OCI-LY7 (cell line): ENCODE measurements at regions not wholly inside any gene's neighbourhood (a gene's known extent, or its start where the extent isn't known, plus 50 kb on each side); places are given as distances from the start of the nearest gene placed in this dataset.

Experiments
- BruUV-seq: library from RNA; stranded (reverse); fragments of 400-500 nt; replicated peaks from 2 replicates; lab custom pipeline; 2021; lab: Mats Ljungman, UMichigan
- CTCF ChIA-PET: fragments of 300-600 bp; sonication (Branson Sonifier 250); formaldehyde crosslinking; loops from one replicate; lab custom pipeline; 2022; ENCODE audit warnings: antibody characterized with exemption; ENCODE audit not compliant: unreplicated experiment; lab: Charles Lee
- POLR2A ChIA-PET: fragments of 300-600 bp; sonication (Branson Sonifier 250); formaldehyde crosslinking; loops from one replicate; lab custom pipeline; 2022; ENCODE audit warnings: antibody characterized with exemption; lab: Charles Lee
- DNase-seq: peaks from one replicate; pipeline ENCODE4 v3.0.0-alpha.2; 2015; ENCODE audit warnings: low spot score
- H2AFZ ChIP-seq: fragments of 200-600 bp; sonication (generic), shearing (Covaris generic); 2 replicates; pipeline ENCODE4 v1.6.1; 2014; ENCODE audit warnings: mild to moderate bottlenecking, antibody characterized with exemption, low read length, moderate library complexity
- H3K27ac ChIP-seq: fragments of 200-600 bp; sonication (generic); 2 replicates; pipeline ENCODE4 v1.5.1; 2014; ENCODE audit warnings: mixed run types, low read depth, mild to moderate bottlenecking, moderate library complexity, low read length, inconsistent platforms; ENCODE audit not compliant: poor library complexity, severe bottlenecking
- H3K36me3 ChIP-seq: fragments of 200-600 bp; sonication (generic); 2 replicates; pipeline ENCODE4 v1.6.1; 2014; ENCODE audit warnings: mild to moderate bottlenecking, antibody characterized with exemption, low read length, moderate library complexity, mixed read lengths; ENCODE audit not compliant: insufficient read depth
- H3K4me1 ChIP-seq: fragments of 200-600 bp; sonication (generic); 2 replicates; pipeline ENCODE4 v1.5.1; 2014; ENCODE audit warnings: mild to moderate bottlenecking, low read length; ENCODE audit not compliant: insufficient read depth, poor library complexity, severe bottlenecking
- H3K4me2 ChIP-seq: fragments of 200-600 bp; sonication (generic); 2 replicates; pipeline ENCODE4 v1.6.1; 2014; ENCODE audit warnings: mild to moderate bottlenecking, low read length
- H3K4me3 ChIP-seq: fragments of 200-600 bp; sonication (generic); 2 replicates; pipeline ENCODE4 v1.5.1; 2014; ENCODE audit warnings: mild to moderate bottlenecking, low read depth, low read length; ENCODE audit not compliant: poor library complexity, severe bottlenecking
- H3K79me2 ChIP-seq: fragments of 200-600 bp; sonication (generic); 2 replicates; pipeline ENCODE4 v1.6.1; 2016; ENCODE audit warnings: low read depth, mild to moderate bottlenecking, low read length, moderate library complexity, mixed read lengths; ENCODE audit not compliant: insufficient read depth
- H3K9me2 ChIP-seq: fragments of 200-600 bp; sonication (generic); 2 replicates; pipeline ENCODE4 v1.6.1; 2016; ENCODE audit warnings: mild to moderate bottlenecking, low read length, mixed read lengths; ENCODE audit not compliant: insufficient read depth
- H3K9me3 ChIP-seq: fragments of 200-600 bp; sonication (generic); 2 replicates; pipeline ENCODE4 v1.6.1; 2014; ENCODE audit warnings: mild to moderate bottlenecking, mixed run types, low read length, mixed read lengths
- H4K20me1 ChIP-seq: fragments of 200-600 bp; sonication (generic); 2 replicates; pipeline ENCODE4 v1.6.1; 2014; ENCODE audit warnings: mild to moderate bottlenecking, antibody characterized with exemption, low read length, moderate library complexity, mixed read lengths; ENCODE audit not compliant: insufficient read depth
- EZH2phosphoT487 ChIP-seq: fragments of 200-600 bp; sonication (generic); IDR thresholded peaks from 2 replicates; pipeline ENCODE4 v1.6.1; 2018; ENCODE audit warnings: low read depth, borderline replicate concordance, mild to moderate bottlenecking, mixed run types, antibody characterized with exemption, low read length, moderate library complexity, mixed read lengths
- intact Hi-C: fragments of 100-400 bp; cut with micrococcal nuclease; formaldehyde crosslinking; loops from one replicate; pipeline ENCODE4 v1.10.0; 2022; ENCODE audit not compliant: unreplicated experiment
- TF ChIP-seq, protein P1 (sequence below): fragments of 200-600 bp; sonication (generic); conservative IDR thresholded peaks from 2 replicates; pipeline ENCODE4 v1.5.1; 2014; ENCODE audit warnings: mild to moderate bottlenecking, antibody characterized with exemption, low read length, moderate library complexity, mixed read lengths

- Histone ChIP-seq H3K4me2 (no peak overlapping the region), H2AFZ (no peak overlapping the region), H3K36me3 (no peaks in the 10 kb centered on the region), H3K9me2 (no peaks in the 10 kb centered on the region), H3K4me3 (no peak overlapping the region), H3K4me1 (no peaks in the 10 kb centered on the region), H3K9me3 (no peaks in the 10 kb centered on the region), H4K20me1 (no peaks in the 10 kb centered on the region), H3K79me2 (no peaks in the 10 kb centered on the region), H3K27ac (no peak overlapping the region)
- no TSS peak for BruUV-seq
- intact Hi-C loops, result no loop called here
- TF ChIP-seq, protein P1, sequence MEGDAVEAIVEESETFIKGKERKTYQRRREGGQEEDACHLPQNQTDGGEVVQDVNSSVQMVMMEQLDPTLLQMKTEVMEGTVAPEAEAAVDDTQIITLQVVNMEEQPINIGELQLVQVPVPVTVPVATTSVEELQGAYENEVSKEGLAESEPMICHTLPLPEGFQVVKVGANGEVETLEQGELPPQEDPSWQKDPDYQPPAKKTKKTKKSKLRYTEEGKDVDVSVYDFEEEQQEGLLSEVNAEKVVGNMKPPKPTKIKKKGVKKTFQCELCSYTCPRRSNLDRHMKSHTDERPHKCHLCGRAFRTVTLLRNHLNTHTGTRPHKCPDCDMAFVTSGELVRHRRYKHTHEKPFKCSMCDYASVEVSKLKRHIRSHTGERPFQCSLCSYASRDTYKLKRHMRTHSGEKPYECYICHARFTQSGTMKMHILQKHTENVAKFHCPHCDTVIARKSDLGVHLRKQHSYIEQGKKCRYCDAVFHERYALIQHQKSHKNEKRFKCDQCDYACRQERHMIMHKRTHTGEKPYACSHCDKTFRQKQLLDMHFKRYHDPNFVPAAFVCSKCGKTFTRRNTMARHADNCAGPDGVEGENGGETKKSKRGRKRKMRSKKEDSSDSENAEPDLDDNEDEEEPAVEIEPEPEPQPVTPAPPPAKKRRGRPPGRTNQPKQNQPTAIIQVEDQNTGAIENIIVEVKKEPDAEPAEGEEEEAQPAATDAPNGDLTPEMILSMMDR, result no peak
- TF ChIP-seq EZH2phosphoT487, result no peak
- POLR2A ChIA-PET, result interaction anchor here (0.7 kb wide), 1 partner anchor 51 kb away, joined by 3 read pairs; no protein-coding TSS in a partner anchor
- DNase-seq, result no peak
- CTCF ChIA-PET, result no interaction called here
Measured at GRCh38 chr14:43855556-43855955, 651.5 kb downstream of the FSCB start.

DNA sequence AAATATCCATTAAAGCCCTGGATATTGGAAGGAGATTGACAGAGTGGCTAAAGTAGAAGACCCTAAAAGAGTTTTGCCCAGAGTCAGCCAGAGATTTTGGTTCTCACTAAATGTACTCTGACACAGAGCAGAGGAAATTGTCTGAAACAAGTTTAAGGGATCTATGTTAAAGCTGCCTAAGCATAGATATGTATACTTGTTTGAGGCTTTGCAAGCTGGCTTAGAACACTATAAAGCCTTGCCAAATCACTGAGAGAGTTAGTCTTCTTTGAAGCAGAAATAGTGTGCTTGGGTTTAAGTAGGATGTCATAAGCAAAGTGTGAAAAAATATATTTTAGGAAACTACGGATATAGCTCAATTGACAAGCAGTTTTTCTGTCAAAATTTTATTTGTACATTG, 653.5 kb downstream of the FSCB start:
- H2AFZ ChIP-seq, result no peak overlapping the region
- H4K20me1 ChIP-seq, result no peaks in the 10 kb centered on the region
- no peaks in the 10 kb centered on the region for H3K36me3 ChIP-seq
- ChIA-PET CTCF (no interaction called here), POLR2A (no interaction called here)
- no peak overlapping the region for H3K4me2 ChIP-seq
- no peaks in the 10 kb centered on the region for H3K9me2 ChIP-seq
- DNase-seq, result no peak
- no peaks in the 10 kb centered on the region for H3K9me3 ChIP-seq
- intact Hi-C loops, result no loop called here
- H3K4me3 ChIP-seq, result no peak overlapping the region
- TF ChIP-seq, protein P1, result no peak
- TF ChIP-seq EZH2phosphoT487, result no peak
- no peaks in the 10 kb centered on the region for H3K4me1 ChIP-seq
- no TSS peak for BruUV-seq
- H3K27ac ChIP-seq, result no peak overlapping the region
- no peaks in the 10 kb centered on the region for H3K79me2 ChIP-seq

- no peak overlapping the region for H3K4me2 ChIP-seq
- no peaks in the 10 kb centered on the region for H4K20me1 ChIP-seq
- intact Hi-C loops, result no loop called here
- no TSS peak for BruUV-seq
- ChIA-PET CTCF (no interaction called here), POLR2A (no interaction called here)
- no peak overlapping the region for H3K27ac ChIP-seq
- H3K36me3 ChIP-seq, result no peaks in the 10 kb centered on the region
- no peak overlapping the region for H2AFZ ChIP-seq
- no peaks in the 10 kb centered on the region for H3K4me1 ChIP-seq
- H3K9me2 ChIP-seq, result no peaks in the 10 kb centered on the region
- H3K9me3 ChIP-seq, result no peaks in the 10 kb centered on the region
- no peak for DNase-seq
- no peak for TF ChIP-seq EZH2phosphoT487
- TF ChIP-seq, protein P1, result no peak
- H3K4me3 ChIP-seq, result no peak overlapping the region
- H3K79me2 ChIP-seq, result no peaks in the 10 kb centered on the region
Measured at GRCh38 chr14:43803076-43803689, 703.9 kb downstream of the FSCB start.
